Thyroid gland (tissue), 4 donors: ENCODE measurements at regions not wholly inside any gene's neighbourhood (a gene's known extent, or its start where the extent isn't known, plus 50 kb on each side); places are given as distances from the start of the nearest gene placed in this dataset.

Source experiments
- CTCF ChIP-seq, 6 experiments: fragments of 200-600 bp in 3 of 6; fragments of 450-650 bp in 3 of 6; sonication (generic) in 3 of 6; IDR thresholded peaks; one replicate each; pipeline ENCODE4 v1.5.1; 2016 to 2019; ENCODE audit warnings: antibody characterized with exemption in 6 of 6, mild to moderate bottlenecking in 2 of 6, inconsistent platforms in 1 of 6, moderate library complexity in 1 of 6
- POLR2A ChIP-seq, 2 donors: fragments of 450-650 bp; IDR thresholded peaks; one replicate each; pipeline ENCODE4 v1.6.1; 2017; ENCODE audit warnings: antibody characterized with exemption in 2 of 2, mild to moderate bottlenecking in 2 of 2, moderate library complexity in 1 of 2

GRCh38 chr4:165612936-165613335 lies 234.1 kb downstream of the CPE start:
- TF ChIP-seq CTCF (IDR thresholded peaks at IDR 0.05) (no peak), POLR2A (IDR thresholded peaks at IDR 0.05) (no peak)
